B cell (primary cell): ENCODE measurements at regions not wholly inside any gene's neighbourhood (a gene's known extent, or its start where the extent isn't known, plus 50 kb on each side); places are given as distances from the start of the nearest gene placed in this dataset.

ENCODE experiments used
- ATAC-seq: fragments of 200-7000 bp; cut with Tn5 transposase; one replicate; pipeline ENCODE4 v1.10.0; 2021; ENCODE audit warnings: low read depth, mild to moderate bottlenecking, moderate number of reproducible peaks, moderate library complexity
- CTCF ChIA-PET: fragments of 350-600 bp; sonication (Branson Sonifier 250); formaldehyde crosslinking; loops from one replicate; lab custom pipeline; 2021; ENCODE audit warnings: antibody characterized with exemption, inconsistent platforms; lab: Charles Lee
- POLR2A ChIA-PET: fragments of 350-600 bp; sonication (Branson Sonifier 250); formaldehyde crosslinking; loops from one replicate; lab custom pipeline; 2021; ENCODE audit warnings: antibody characterized with exemption; lab: Charles Lee
- DNase-seq: peaks from one replicate; pipeline ENCODE4 v3.0.0; 2013
- H2AFZ ChIP-seq: 2 replicates; pipeline ENCODE4 v1.6.1; 2012; ENCODE audit warnings: mild to moderate bottlenecking, low read depth, low read length; ENCODE audit not compliant: insufficient read depth, poor library complexity, severe bottlenecking
- H3K27ac ChIP-seq, 2 donors: 1 replicate in 1 of 2; 2 replicates in 1 of 2; pipeline ENCODE4 v1.5.1; 2012 to 2013; ENCODE audit warnings: low read length in 2 of 2, mild to moderate bottlenecking in 2 of 2, moderate library complexity in 1 of 2
- H3K27me3 ChIP-seq, 4 experiments: fragments of 200-600 bp in 1 of 4; sonication (generic) in 1 of 4; replicated peaks in 1 of 4; 1 replicate in 2 of 4; 2 replicates in 2 of 4; pipeline versions ENCODE4 v1.6.1 to v1.7.0; 2013 to 2016; ENCODE audit warnings: low read length in 3 of 4, mild to moderate bottlenecking in 2 of 4, mixed read lengths in 1 of 4, moderate library complexity in 1 of 4; ENCODE audit not compliant: insufficient read depth in 4 of 4, control insufficient read depth in 3 of 4; ENCODE audit errors: control extremely low read depth in 1 of 4
- H3K36me3 ChIP-seq, 2 experiments: replicated peaks in 1 of 2; 1 replicate in 1 of 2; 2 replicates in 1 of 2; pipeline versions ENCODE4 v1.6.1 to v1.7.1; 2013; ENCODE audit warnings: low read length in 1 of 2; ENCODE audit not compliant: insufficient read depth in 2 of 2, control insufficient read depth in 1 of 2; ENCODE audit errors: control extremely low read depth in 1 of 2, extremely low read depth in 1 of 2
- H3K4me1 ChIP-seq, 2 donors: fragments of 200-600 bp in 1 of 2; sonication (generic) in 1 of 2; 1 replicate in 1 of 2; 2 replicates in 1 of 2; pipeline versions ENCODE4 v1.5.1 to v1.6.1; 2013 to 2017; ENCODE audit warnings: low read length in 2 of 2; ENCODE audit not compliant: control insufficient read depth in 2 of 2, insufficient read depth in 2 of 2
- H3K4me2 ChIP-seq: replicated peaks from 2 replicates; pipeline ENCODE3; 2012; ENCODE audit warnings: mild to moderate bottlenecking, low read depth, low read length; ENCODE audit not compliant: poor library complexity, severe bottlenecking
- H3K4me3 ChIP-seq, 5 experiments: fragments of 200-600 bp in 1 of 5; sonication (generic) in 1 of 5; 1 replicate in 3 of 5; 2 replicates in 2 of 5; pipeline versions ENCODE4 v1.5.1 to v1.7.0; 2011 to 2016; ENCODE audit warnings: low read length in 4 of 5, mild to moderate bottlenecking in 4 of 5, low read depth in 2 of 5, control low read depth in 1 of 5, moderate library complexity in 1 of 5; ENCODE audit not compliant: insufficient read depth in 1 of 5; ENCODE audit errors: control extremely low read depth in 1 of 5, extremely low read depth in 1 of 5
- H3K79me2 ChIP-seq: fragments of 200-600 bp; sonication (generic); one replicate; pipeline ENCODE4 v1.6.0; 2016; ENCODE audit warnings: low read length; ENCODE audit not compliant: control insufficient read depth, insufficient read depth
- H3K9ac ChIP-seq: fragments of 200-600 bp; sonication (generic); 2 replicates; pipeline ENCODE4 v1.6.1; 2017; ENCODE audit warnings: mild to moderate bottlenecking, low read length, moderate library complexity
- H3K9me3 ChIP-seq, 3 donors: one replicate each; pipeline versions ENCODE4 v1.6.1 to v1.7.1; 2013; ENCODE audit warnings: low read length in 2 of 3; ENCODE audit not compliant: control insufficient read depth in 2 of 3, insufficient read depth in 1 of 3; ENCODE audit errors: control extremely low read depth in 1 of 3
- H4K20me1 ChIP-seq: 2 replicates; pipeline ENCODE4 v1.6.0; 2012; ENCODE audit warnings: mild to moderate bottlenecking, low read length; ENCODE audit not compliant: insufficient read depth, control insufficient read depth, poor library complexity, severe bottlenecking
- H3K27ac Mint-ChIP-seq: one replicate; pipeline ENCODE4 v1.8.0; 2021; ENCODE audit warnings: mixed read lengths
- H3K27me3 Mint-ChIP-seq: one replicate; pipeline ENCODE4 v1.8.0; 2021; ENCODE audit warnings: mixed read lengths
- H3K4me1 Mint-ChIP-seq: one replicate; pipeline ENCODE4 v1.8.0; 2021; ENCODE audit warnings: mixed read lengths
- H3K4me3 Mint-ChIP-seq: one replicate; pipeline ENCODE4 v1.8.0; 2021; ENCODE audit warnings: mixed read lengths
- H3K9me3 Mint-ChIP-seq: one replicate; pipeline ENCODE4 v1.8.0; 2022; ENCODE audit warnings: mixed read lengths; ENCODE audit not compliant: insufficient read depth
- EZH2 ChIP-seq: IDR thresholded peaks from 2 replicates; pipeline ENCODE4 v1.6.1; 2012; ENCODE audit warnings: borderline replicate concordance, low read depth, mild to moderate bottlenecking, moderate library complexity, low read length; ENCODE audit not compliant: insufficient read depth, poor library complexity, severe bottlenecking
- WGBS: methylation state at CpG from one replicate; pipeline ENCODE4 v1.1.5; 2013; ENCODE audit warnings: missing lambda C conversion rate; ENCODE audit not compliant: insufficient coverage; 5-methylcytosine and 5-hydroxymethylcytosine counted together
- intact Hi-C: fragments of 100-400 bp; cut with micrococcal nuclease; formaldehyde crosslinking; loops from one replicate; pipeline ENCODE4 v1.10.0; 2022
- TF ChIP-seq, protein P1 (sequence below): fragments of 200-600 bp; IDR thresholded peaks from one replicate; pipeline ENCODE4 v1.8.0; 2022; ENCODE audit warnings: antibody characterized with exemption, mild to moderate bottlenecking

DNA sequence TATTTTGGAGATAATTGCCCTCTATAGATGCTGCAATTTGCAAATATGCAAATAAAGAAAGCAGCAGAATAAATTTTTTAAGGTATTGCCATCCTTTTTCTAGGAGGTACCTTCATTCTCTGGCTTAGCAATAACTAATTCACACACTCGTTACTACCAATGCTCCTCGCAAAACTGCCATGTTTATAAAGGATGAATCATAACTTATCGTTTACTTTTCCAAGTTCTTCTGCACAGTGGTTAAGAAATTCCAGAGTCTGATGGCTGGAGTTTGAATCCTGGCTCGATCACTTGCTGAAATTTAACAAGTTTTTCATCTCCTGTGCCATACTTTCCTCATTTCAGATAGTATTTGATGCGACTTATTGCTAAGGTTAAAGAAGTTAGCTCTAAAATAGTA, 708.6 kb upstream of the KLHL1 start:
- ChIA-PET POLR2A (no interaction called here), CTCF (no interaction called here)

DNA sequence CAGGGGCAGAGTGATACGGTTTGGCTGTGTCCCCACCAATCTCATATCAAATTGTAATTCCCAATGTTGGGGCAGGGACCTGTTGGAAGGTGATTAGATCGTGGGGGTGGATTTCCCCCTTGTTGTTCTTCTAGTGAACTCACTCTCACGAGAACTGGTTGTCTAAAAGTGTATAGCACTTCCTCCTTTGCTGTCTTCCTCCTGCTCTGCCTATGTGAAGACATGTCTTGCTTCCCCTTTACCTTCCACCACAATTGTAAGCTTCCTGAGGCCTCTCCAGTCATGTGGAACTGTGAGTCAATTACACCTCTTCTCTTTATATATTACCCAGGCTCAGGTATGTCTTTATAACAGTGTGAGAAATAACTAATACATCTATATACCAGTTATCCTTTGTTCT, 706.4 kb upstream of the KLHL1 start:
- Mint-ChIP-seq H3K27ac (no peak overlapping the region), H3K27me3 (no peaks in the 10 kb centered on the region), H3K4me1 (no peaks in the 10 kb centered on the region), H3K9me3 (peaks cover 4% of the 10 kb centered on the region), H3K4me3 (no peak overlapping the region)
- Histone ChIP-seq H3K27me3 (no peaks in the 10 kb centered on the region), H4K20me1 (no peaks in the 10 kb centered on the region), H2AFZ (no peak overlapping the region), H3K27ac (no peak overlapping the region), H3K4me1 (no peaks in the 10 kb centered on the region), H3K4me3 (no peak overlapping the region), H3K36me3 (no peaks in the 10 kb centered on the region), H3K79me2 (no peaks in the 10 kb centered on the region), H3K4me2 (no peak overlapping the region), H3K9me3 (peaks cover 0 to 3% (median 2%) of the 10 kb centered on the region in 3 donors), H3K9ac (no peak overlapping the region)
- CTCF ChIA-PET: no interaction called here
- TF ChIP-seq EZH2: no peak
- TF ChIP-seq, protein P1, sequence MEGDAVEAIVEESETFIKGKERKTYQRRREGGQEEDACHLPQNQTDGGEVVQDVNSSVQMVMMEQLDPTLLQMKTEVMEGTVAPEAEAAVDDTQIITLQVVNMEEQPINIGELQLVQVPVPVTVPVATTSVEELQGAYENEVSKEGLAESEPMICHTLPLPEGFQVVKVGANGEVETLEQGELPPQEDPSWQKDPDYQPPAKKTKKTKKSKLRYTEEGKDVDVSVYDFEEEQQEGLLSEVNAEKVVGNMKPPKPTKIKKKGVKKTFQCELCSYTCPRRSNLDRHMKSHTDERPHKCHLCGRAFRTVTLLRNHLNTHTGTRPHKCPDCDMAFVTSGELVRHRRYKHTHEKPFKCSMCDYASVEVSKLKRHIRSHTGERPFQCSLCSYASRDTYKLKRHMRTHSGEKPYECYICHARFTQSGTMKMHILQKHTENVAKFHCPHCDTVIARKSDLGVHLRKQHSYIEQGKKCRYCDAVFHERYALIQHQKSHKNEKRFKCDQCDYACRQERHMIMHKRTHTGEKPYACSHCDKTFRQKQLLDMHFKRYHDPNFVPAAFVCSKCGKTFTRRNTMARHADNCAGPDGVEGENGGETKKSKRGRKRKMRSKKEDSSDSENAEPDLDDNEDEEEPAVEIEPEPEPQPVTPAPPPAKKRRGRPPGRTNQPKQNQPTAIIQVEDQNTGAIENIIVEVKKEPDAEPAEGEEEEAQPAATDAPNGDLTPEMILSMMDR: no peak
- no peak for DNase-seq
- POLR2A ChIA-PET: no interaction called here
- no peak for ATAC-seq
- WGBS: no CpG with 5 or more reads among the region's 3 CpGs
- intact Hi-C loops: no loop called here

More for the DNA sequence above, 708.6 kb upstream of the KLHL1 start:
- H3K4me1 ChIP-seq: no peaks in the 10 kb centered on the region
- TF ChIP-seq EZH2: no peak
- TF ChIP-seq, protein P1: no peak
- H3K27me3 ChIP-seq: no peaks in the 10 kb centered on the region
- no CpG with 5 or more reads among the region's 5 CpGs for WGBS
- DNase-seq (no peak), ATAC-seq (no peak)
- H3K27ac ChIP-seq: no peak overlapping the region
- Mint-ChIP-seq H3K4me3 (no peak overlapping the region), H3K27ac (no peak overlapping the region), H3K9me3 (peaks cover 4% of the 10 kb centered on the region), H3K4me1 (no peaks in the 10 kb centered on the region), H3K27me3 (no peaks in the 10 kb centered on the region)
- no peaks in the 10 kb centered on the region for H3K36me3 ChIP-seq
- H3K4me3 ChIP-seq: no peak overlapping the region
- H3K4me2 ChIP-seq: no peak overlapping the region
- no peaks in the 10 kb centered on the region for H4K20me1 ChIP-seq
- H3K9ac ChIP-seq: no peak overlapping the region
- peaks cover 0 to 3% (median 0%) of the 10 kb centered on the region in 3 donors for H3K9me3 ChIP-seq
- no peaks in the 10 kb centered on the region for H3K79me2 ChIP-seq
- intact Hi-C loops: no loop called here
- no peak overlapping the region for H2AFZ ChIP-seq
